Chondrocyte (in vitro differentiated cells): ENCODE measurements at regions not wholly inside any gene's neighbourhood (a gene's known extent, or its start where the extent isn't known, plus 50 kb on each side); places are given as distances from the start of the nearest gene placed in this dataset.

ENCODE experiments used
- DNase-seq: peaks from one replicate; pipeline ENCODE4 v3.0.0; 2021; ENCODE audit warnings: mixed read lengths, low spot score
- H3K27ac Mint-ChIP-seq: one replicate; pipeline ENCODE4 v1.8.0; 2021; ENCODE audit warnings: mild to moderate bottlenecking, moderate library complexity, mixed read lengths; ENCODE audit not compliant: unreplicated experiment
- H3K27me3 Mint-ChIP-seq: 2 replicates; pipeline ENCODE4 v1.8.0; 2021; ENCODE audit warnings: low read depth, mixed read lengths
- H3K36me3 Mint-ChIP-seq: 2 replicates; pipeline ENCODE4 v1.8.0; 2021; ENCODE audit warnings: low read depth, mixed read lengths
- H3K4me1 Mint-ChIP-seq: 2 replicates; pipeline ENCODE4 v1.8.0; 2021; ENCODE audit warnings: low read depth, mild to moderate bottlenecking, mixed read lengths
- H3K4me3 Mint-ChIP-seq: one replicate; pipeline ENCODE4 v1.8.0; 2021; ENCODE audit warnings: mild to moderate bottlenecking, moderate library complexity, mixed read lengths; ENCODE audit not compliant: unreplicated experiment
- H3K9me3 Mint-ChIP-seq: 2 replicates; pipeline ENCODE4 v1.8.0; 2021; ENCODE audit warnings: low read depth, mixed read lengths
- CTCF ChIP-seq: fragments of 200-600 bp; sonication (generic); IDR thresholded peaks from 2 replicates; pipeline ENCODE4 v1.5.0; 2021; ENCODE audit warnings: antibody characterized with exemption, mild to moderate bottlenecking, moderate library complexity

GRCh38 chr21:27677546-27677945 is 710.7 kb upstream of the ADAMTS5 start:
- Mint-ChIP-seq H3K36me3 (no peaks in the 10 kb centered on the region), H3K27ac (no peak overlapping the region), H3K4me1 (peaks cover 24% of the 10 kb centered on the region), H3K4me3 (no peak overlapping the region), H3K27me3 (no peaks in the 10 kb centered on the region), H3K9me3 (peaks cover 9% of the 10 kb centered on the region)
- no peak for TF ChIP-seq CTCF
- DNase-seq = no peak

GRCh38 chr21:27675306-27675705 is 708.4 kb upstream of the ADAMTS5 start:
- no peaks in the 10 kb centered on the region for H3K36me3 Mint-ChIP-seq
- no peak for TF ChIP-seq CTCF
- no peak overlapping the region for H3K27ac Mint-ChIP-seq
- no peak overlapping the region for H3K4me3 Mint-ChIP-seq
- peaks cover 9% of the 10 kb centered on the region for H3K9me3 Mint-ChIP-seq
- H3K4me1 Mint-ChIP-seq = peaks cover 19% of the 10 kb centered on the region
- no peaks in the 10 kb centered on the region for H3K27me3 Mint-ChIP-seq
- no peak for DNase-seq

- Mint-ChIP-seq H3K27me3 (no peaks in the 10 kb centered on the region), H3K36me3 (no peaks in the 10 kb centered on the region), H3K27ac (no peak overlapping the region), H3K4me3 (no peak overlapping the region), H3K4me1 (peaks cover 14% of the 10 kb centered on the region), H3K9me3 (peaks cover 6% of the 10 kb centered on the region)
- no peak for DNase-seq
- TF ChIP-seq CTCF = no peak
Measured at GRCh38 chr21:27674041-27674615, 707.2 kb upstream of the ADAMTS5 start.

GRCh38 chr21:27673581-27673980 is 706.7 kb upstream of the ADAMTS5 start:
- Mint-ChIP-seq H3K4me1 (peaks cover 14% of the 10 kb centered on the region), H3K4me3 (no peak overlapping the region), H3K36me3 (no peaks in the 10 kb centered on the region), H3K27ac (no peak overlapping the region), H3K27me3 (no peaks in the 10 kb centered on the region), H3K9me3 (peaks cover 5% of the 10 kb centered on the region)
- no peak for DNase-seq
- no peak for TF ChIP-seq CTCF

- no peak for TF ChIP-seq CTCF
- Mint-ChIP-seq H3K36me3 (no peaks in the 10 kb centered on the region), H3K27ac (no peak overlapping the region), H3K4me1 (peaks cover 5% of the 10 kb centered on the region), H3K9me3 (peaks cover 4% of the 10 kb centered on the region), H3K4me3 (no peak overlapping the region), H3K27me3 (no peaks in the 10 kb centered on the region)
- no peak for DNase-seq
Measured at GRCh38 chr21:27671207-27671606, 704.3 kb upstream of the ADAMTS5 start.
